ENCODE measurements at regions not wholly inside any gene's neighbourhood (a gene's known extent, or its start where the extent isn't known, plus 50 kb on each side); places are given as distances from the start of the nearest gene placed in this dataset.

- Histone ChIP-seq H3K4me3 (no peak overlapping the region), H3K4me2 (ENCODE audit: insufficient read depth, low read length) (no peak overlapping the region), H3K4me1 (replicated peaks in 1 of 2; ENCODE audit: control insufficient read depth in 2 of 2, insufficient read depth in 2 of 2, low read length in 2 of 2) (no peaks in the 10 kb centered on the region), H3K27me3 (ENCODE audit: control insufficient read depth in 2 of 2, insufficient read depth in 2 of 2, low read length in 2 of 2) (no peaks in the 10 kb centered on the region), H3K27ac (ENCODE audit: extremely low read depth, low read depth, low read length) (no peak overlapping the region), H2AFZ (ENCODE audit: low read depth, low read length) (no peak overlapping the region), H4K20me1 (replicated peaks; ENCODE audit: control insufficient read depth, insufficient read depth, low read length) (no peaks in the 10 kb centered on the region), H3K79me2 (ENCODE audit: control insufficient read depth, insufficient read depth, low read length) (no peaks in the 10 kb centered on the region), H3K9me3 (replicated peaks; ENCODE audit: control insufficient read depth, insufficient read depth, low read depth, low read length) (no peaks in the 10 kb centered on the region), H3K36me3 (ENCODE audit: control insufficient read depth, insufficient read depth, low read length) (no peaks in the 10 kb centered on the region), H3K9ac (ENCODE audit: insufficient read depth in 1 of 2, low read depth in 2 of 2, low read length in 2 of 2) (no peak overlapping the region), H3K9me1 (ENCODE audit: control insufficient read depth, insufficient read depth, low read length) (no peaks in the 10 kb centered on the region)
- no peak for DNase-seq (ENCODE audit: extremely low read depth in 1 of 4, low spot score in 3 of 4)
- no peak for FAIRE-seq
- ATAC-seq = no peak
- 0% methylated on average over 7 of the region's 7 CpGs for WGBS (ENCODE audit: insufficient coverage, low coverage, missing lambda C conversion rate)
- ChIA-PET CTCF (ENCODE audit: low intra/inter-chr PET ratio) (no interaction called here), POLR2A (no interaction called here)
- TF ChIP-seq SRSF9 (IDR thresholded peaks at IDR 0.05; ENCODE audit: borderline replicate concordance, low read depth, low read length) = no peak
- no peak for TF ChIP-seq KAT7 (CRISPR knock-in tag; IDR thresholded peaks at IDR 0.05; ENCODE audit: borderline replicate concordance)
- BruUV-seq (replicated peaks) = no TSS peak
- in situ Hi-C loops (cut with MboI) (no loop called here), intact Hi-C loops (cut with micrococcal nuclease) (no loop called here)
These were observed 444.6 kb downstream of the NUF2 start for GRCh38 chr1:163766257-163766918.

- no peak for TF ChIP-seq ZNF324 (CRISPR knock-in tag; IDR thresholded peaks at IDR 0.05)
- no peak for TF ChIP-seq CREB5 (CRISPR knock-in tag; IDR thresholded peaks at IDR 0.05)
- no peak for TF ChIP-seq FOXP4 (CRISPR knock-in tag; IDR thresholded peaks at IDR 0.05; ENCODE audit: borderline replicate concordance)
- no peak for TF ChIP-seq CREB1 (IDR thresholded peaks at IDR 0.05)
- no peak for TF ChIP-seq CREB1 (CRISPR knock-in tag; IDR thresholded peaks at IDR 0.05)
- TF ChIP-seq BRD9 (IDR thresholded peaks at IDR 0.05; ENCODE audit: low read depth, partially characterized antibody) = no peak
- TF ChIP-seq GTF2E2 (tag; IDR thresholded peaks at IDR 0.05) = no peak
- no peak for TF ChIP-seq GTF2A2 (tag; IDR thresholded peaks at IDR 0.05)
- no peak for TF ChIP-seq ZKSCAN8 (CRISPR knock-in tag; IDR thresholded peaks at IDR 0.05)
- no peak for TF ChIP-seq ZNF589 (CRISPR knock-in tag; IDR thresholded peaks at IDR 0.05; ENCODE audit: low read depth)
- no peak for DNase-seq (ENCODE audit: extremely low read depth in 1 of 4, low spot score in 3 of 4)
- ChIA-PET CTCF (ENCODE audit: low intra/inter-chr PET ratio) (no interaction called here), POLR2A (no interaction called here)
- Histone ChIP-seq H3K9me1 (ENCODE audit: control insufficient read depth, insufficient read depth, low read length) (no peaks in the 10 kb centered on the region), H3K4me2 (ENCODE audit: insufficient read depth, low read length) (no peak overlapping the region), H3K79me2 (ENCODE audit: control insufficient read depth, insufficient read depth, low read length) (no peaks in the 10 kb centered on the region), H3K4me1 (replicated peaks in 1 of 2; ENCODE audit: control insufficient read depth in 2 of 2, insufficient read depth in 2 of 2, low read length in 2 of 2) (no peaks in the 10 kb centered on the region), H3K36me3 (ENCODE audit: control insufficient read depth, insufficient read depth, low read length) (no peaks in the 10 kb centered on the region), H3K27me3 (ENCODE audit: control insufficient read depth in 2 of 2, insufficient read depth in 2 of 2, low read length in 2 of 2) (no peaks in the 10 kb centered on the region), H3K9ac (ENCODE audit: insufficient read depth in 1 of 2, low read depth in 2 of 2, low read length in 2 of 2) (no peak overlapping the region), H3K9me3 (replicated peaks; ENCODE audit: control insufficient read depth, insufficient read depth, low read depth, low read length) (no peaks in the 10 kb centered on the region), H4K20me1 (replicated peaks; ENCODE audit: control insufficient read depth, insufficient read depth, low read length) (no peaks in the 10 kb centered on the region), H2AFZ (ENCODE audit: low read depth, low read length) (no peak overlapping the region), H3K4me3 (no peak overlapping the region), H3K27ac (ENCODE audit: extremely low read depth, low read depth, low read length) (no peak overlapping the region)
- in situ Hi-C loops (cut with MboI) (no loop called here), intact Hi-C loops (cut with micrococcal nuclease) (no loop called here)
- no TSS peak for BruUV-seq (replicated peaks)
- 2% methylated on average over 5 of the region's 5 CpGs for WGBS (ENCODE audit: insufficient coverage, low coverage, missing lambda C conversion rate)
- no peak for ATAC-seq
- FAIRE-seq = no peak
These were observed 446.8 kb downstream of the NUF2 start for GRCh38 chr1:163768576-163768975.

Data from K562 (cell line).